Pancreas (tissue), 10 donors: ENCODE measurements at regions not wholly inside any gene's neighbourhood (a gene's known extent, or its start where the extent isn't known, plus 50 kb on each side); places are given as distances from the start of the nearest gene placed in this dataset.

Source experiments
- ATAC-seq, 4 donors: fragments of 200-7000 bp; cut with Tn5 transposase; one replicate each; pipeline versions ENCODE4 v1.8.0 to v1.9.1; 2020; ENCODE audit warnings: mild to moderate bottlenecking in 4 of 4, moderate library complexity in 4 of 4
- DNase-seq, 6 donors: peaks; one replicate each; pipeline ENCODE4 v3.0.0-alpha.2; 2020
- FAIRE-seq: peaks from 2 replicates; lab custom pipeline; 2012; peaks lifted over from hg19 to GRCh38; lab: Jason Lieb, UNC
- H3K27ac ChIP-seq, 4 donors: fragments of 200-600 bp; sonication (generic); 1 replicate in 3 of 4; 2 replicates in 1 of 4; pipeline versions ENCODE4 v1.5.0 to v1.8.0; 2020
- H3K27me3 ChIP-seq, 4 donors: fragments of 200-600 bp; one replicate each; pipeline ENCODE4 v1.8.0; 2021
- H3K36me3 ChIP-seq, 3 donors: fragments of 200-600 bp; sonication (generic) in 1 of 3; one replicate each; pipeline versions ENCODE4 v1.5.0 to v1.8.0; 2020 to 2021
- H3K4me1 ChIP-seq, 3 donors: fragments of 200-600 bp; one replicate each; pipeline ENCODE4 v1.8.0; 2021
- H3K4me3 ChIP-seq, 4 donors: fragments of 200-600 bp; sonication (generic) in 2 of 4; one replicate each; pipeline versions ENCODE4 v1.5.0 to v1.8.0; 2020 to 2021
- H3K9me3 ChIP-seq, 4 donors: fragments of 200-600 bp; one replicate each; pipeline ENCODE4 v1.8.0; 2021
- CTCF ChIP-seq, 4 donors: fragments of 200-600 bp; sonication (generic) in 3 of 4; IDR thresholded peaks; one replicate each; pipeline versions ENCODE4 v1.5.0 to v1.8.0; 2021; ENCODE audit warnings: antibody characterized with exemption in 4 of 4
- WGBS, 2 donors: extraction: QIAGEN DNeasy Blood & Tissue Kit; methylation state at CpG; one replicate each; pipeline ENCODE4 v1.1.7; 2013; 5-methylcytosine and 5-hydroxymethylcytosine counted together
- intact Hi-C, 3 donors: fragments of 100-400 bp; cut with DNase I; formaldehyde crosslinking; loops; one replicate each; pipeline versions ENCODE4 v1.11.1 to v1.14.2; 2022
- donor health status: healthy with polysubstance abuse.
- donor health status: DM: no; HTN: no; CAD: no; lungs with moderate emphysema.
- donor health status: DM: no; HTN: no; CAD: no.
- donor health status: control.
- donor health status: control.
- donor health status: Bipolar disorder and iron deficiency.
- donor health status: DM: yes; HTN: yes; CAD: no.
- donor health status: DM: no; HTN: no; CAD: no.
- donor health status: DM: no; HTN: no; CAD: no.
- donor health status: DM: yes; HTN: yes; CAD: no.

GRCh38 chr6:14974372-14974771 is 271.5 kb upstream of the JARID2 start:
- FAIRE-seq (no peak), DNase-seq (no peak), ATAC-seq (no peak)
- Histone ChIP-seq H3K4me3 (no peak overlapping the region), H3K27me3 (no peaks in the 10 kb centered on the region), H3K9me3 (no peaks in the 10 kb centered on the region), H3K4me1 (no peaks in the 10 kb centered on the region), H3K27ac (no peak overlapping the region), H3K36me3 (no peaks in the 10 kb centered on the region)
- intact Hi-C loops = no loop called here
- TF ChIP-seq CTCF (IDR thresholded peaks at IDR 0.05) = no peak
- WGBS, 2 donors = 83 to 94% methylated on average over 1 of the region's 1 CpG

- Histone ChIP-seq H3K27me3 (no peaks in the 10 kb centered on the region), H3K36me3 (no peaks in the 10 kb centered on the region), H3K9me3 (no peaks in the 10 kb centered on the region), H3K4me1 (no peaks in the 10 kb centered on the region), H3K27ac (no peak overlapping the region), H3K4me3 (no peak overlapping the region)
- FAIRE-seq (no peak), ATAC-seq (no peak), DNase-seq (no peak)
- 41 to 49% methylated on average over 4 of the region's 4 CpGs for WGBS, 2 donors
- intact Hi-C loops = no loop called here
- TF ChIP-seq CTCF (IDR thresholded peaks at IDR 0.05) = no peak
These were observed 270.9 kb upstream of the JARID2 start for GRCh38 chr6:14974792-14975470.

- WGBS, 2 donors = 25 to 29% methylated on average over 4 of the region's 4 CpGs
- H3K9me3 ChIP-seq = no peaks in the 10 kb centered on the region
- no peaks in the 10 kb centered on the region for H3K36me3 ChIP-seq
- H3K4me3 ChIP-seq = no peak overlapping the region
- H3K4me1 ChIP-seq = no peaks in the 10 kb centered on the region
- FAIRE-seq (no peak), ATAC-seq (no peak), DNase-seq (no peak)
- H3K27me3 ChIP-seq = no peaks in the 10 kb centered on the region
- no peak for TF ChIP-seq CTCF (IDR thresholded peaks at IDR 0.05)
- H3K27ac ChIP-seq = no peak overlapping the region
- intact Hi-C loops = no loop called here
These were observed 270.4 kb upstream of the JARID2 start for GRCh38 chr6:14975471-14975817.

- H3K27ac ChIP-seq = no peak overlapping the region
- intact Hi-C loops = no loop called here
- H3K9me3 ChIP-seq = no peaks in the 10 kb centered on the region
- no peak for DNase-seq
- no peak for ATAC-seq
- FAIRE-seq = no peak
- H3K4me1 ChIP-seq = no peaks in the 10 kb centered on the region
- H3K36me3 ChIP-seq = no peaks in the 10 kb centered on the region
- H3K27me3 ChIP-seq = no peaks in the 10 kb centered on the region
- H3K4me3 ChIP-seq = no peak overlapping the region
- WGBS, 2 donors = 89 to 91% methylated on average over 1 of the region's 1 CpG
- TF ChIP-seq CTCF (IDR thresholded peaks at IDR 0.05) = no peak
These were observed 268.0 kb upstream of the JARID2 start for GRCh38 chr6:14977747-14978382.

- 74 to 85% methylated on average over 8 of the region's 8 CpGs for WGBS, 2 donors
- H3K9me3 ChIP-seq = no peaks in the 10 kb centered on the region
- no peaks in the 10 kb centered on the region for H3K4me1 ChIP-seq
- ATAC-seq (no peak), DNase-seq (no peak), FAIRE-seq (no peak)
- no peak overlapping the region for H3K27ac ChIP-seq
- no peaks in the 10 kb centered on the region for H3K27me3 ChIP-seq
- TF ChIP-seq CTCF (IDR thresholded peaks at IDR 0.05) = no peak
- H3K36me3 ChIP-seq = no peaks in the 10 kb centered on the region
- no peak overlapping the region for H3K4me3 ChIP-seq
- intact Hi-C loops = no loop called here
These were observed 263.9 kb upstream of the JARID2 start for GRCh38 chr6:14981960-14982359.
